Activated naive CD4-positive, alpha-beta T cell treated with anti-CD3 and anti-CD28 coated beads for 36 hours (primary cell): ENCODE measurements at regions not wholly inside any gene's neighbourhood (a gene's known extent, or its start where the extent isn't known, plus 50 kb on each side); places are given as distances from the start of the nearest gene placed in this dataset.
"Not testable (repeated sequence)": the region's sequence is repeated elsewhere in the genome, so short reads cannot be mapped to it uniquely, and the experiment has no call there.

Experiments
- CTCF ChIA-PET: fragments of 350-600 bp; sonication (Branson Sonifier 250); formaldehyde crosslinking; loops from one replicate; lab custom pipeline; 2021; ENCODE audit warnings: antibody characterized with exemption; lab: Charles Lee
- DNase-seq: peaks from one replicate; pipeline ENCODE4 v3.0.0-alpha.2; 2020
- H3K27ac Mint-ChIP-seq: one replicate; pipeline ENCODE4 v1.8.0; 2021; ENCODE audit warnings: mild to moderate bottlenecking, mixed read lengths
- H3K27me3 Mint-ChIP-seq: one replicate; pipeline ENCODE4 v1.8.0; 2021; ENCODE audit warnings: low read depth, mixed read lengths
- H3K36me3 Mint-ChIP-seq: one replicate; pipeline ENCODE4 v1.8.0; 2021; ENCODE audit warnings: low read depth, mixed read lengths
- H3K4me1 Mint-ChIP-seq: one replicate; pipeline ENCODE4 v1.8.0; 2021; ENCODE audit warnings: low read depth, mixed read lengths
- H3K4me3 Mint-ChIP-seq: one replicate; pipeline ENCODE4 v1.8.0; 2021; ENCODE audit warnings: mild to moderate bottlenecking, moderate library complexity, mixed read lengths
- H3K9me3 Mint-ChIP-seq: one replicate; pipeline ENCODE4 v1.8.0; 2021; ENCODE audit warnings: mixed read lengths
- intact Hi-C: fragments of 100-400 bp; cut with micrococcal nuclease; formaldehyde crosslinking; loops from one replicate; pipeline ENCODE4 v1.15.1; 2023

- H3K9me3 Mint-ChIP-seq, H3K4me3 Mint-ChIP-seq, DNase-seq, H3K36me3 Mint-ChIP-seq, H3K27ac Mint-ChIP-seq, H3K4me1 Mint-ChIP-seq, H3K27me3 Mint-ChIP-seq, intact Hi-C loops, CTCF ChIA-PET: not testable (repeated sequence)
Measured at GRCh38 chrX:84872160-84872771, 131.4 kb upstream of the APOOL start.

- Mint-ChIP-seq H3K4me1 (no peaks in the 10 kb centered on the region), H3K27ac (no peak overlapping the region), H3K4me3 (no peak overlapping the region), H3K9me3 (no peaks in the 10 kb centered on the region), H3K27me3 (no peaks in the 10 kb centered on the region), H3K36me3 (no peaks in the 10 kb centered on the region)
- intact Hi-C loops = no loop called here
- CTCF ChIA-PET = no interaction called here
- no peak for DNase-seq
Measured at GRCh38 chrX:84873176-84873575, 130.5 kb upstream of the APOOL start.

GRCh38 chrX:84876876-84877275 is 126.8 kb upstream of the APOOL start:
- Mint-ChIP-seq H3K27ac (no peak overlapping the region), H3K9me3 (no peaks in the 10 kb centered on the region), H3K36me3 (no peaks in the 10 kb centered on the region), H3K27me3 (no peaks in the 10 kb centered on the region), H3K4me1 (no peaks in the 10 kb centered on the region), H3K4me3 (no peak overlapping the region)
- intact Hi-C loops = no loop called here
- CTCF ChIA-PET = no interaction called here
- no peak for DNase-seq

GRCh38 chrX:84893897-84894296 is 109.8 kb upstream of the APOOL start:
- CTCF ChIA-PET = no interaction called here
- no peaks in the 10 kb centered on the region for H3K27me3 Mint-ChIP-seq
- H3K4me3 Mint-ChIP-seq = no peak overlapping the region
- intact Hi-C loops = no loop called here
- H3K9me3 Mint-ChIP-seq = no peaks in the 10 kb centered on the region
- no peaks in the 10 kb centered on the region for H3K4me1 Mint-ChIP-seq
- no peak for DNase-seq
- H3K36me3 Mint-ChIP-seq = no peaks in the 10 kb centered on the region
- no peak overlapping the region for H3K27ac Mint-ChIP-seq

GRCh38 chrX:84907324-84907968 is 96.2 kb upstream of the APOOL start:
- no peaks in the 10 kb centered on the region for H3K27me3 Mint-ChIP-seq
- no peaks in the 10 kb centered on the region for H3K4me1 Mint-ChIP-seq
- no peaks in the 10 kb centered on the region for H3K36me3 Mint-ChIP-seq
- CTCF ChIA-PET = no interaction called here
- no peak overlapping the region for H3K4me3 Mint-ChIP-seq
- intact Hi-C loops = no loop called here
- no peak overlapping the region for H3K27ac Mint-ChIP-seq
- H3K9me3 Mint-ChIP-seq = peaks cover under 1% of the 10 kb centered on the region
- DNase-seq = no peak

GRCh38 chrX:84909151-84909550 is 94.5 kb upstream of the APOOL start:
- no peak for DNase-seq
- Mint-ChIP-seq H3K36me3 (no peaks in the 10 kb centered on the region), H3K9me3 (no peaks in the 10 kb centered on the region), H3K27me3 (no peaks in the 10 kb centered on the region), H3K27ac (no peak overlapping the region), H3K4me3 (no peak overlapping the region), H3K4me1 (no peaks in the 10 kb centered on the region)
- intact Hi-C loops = no loop called here
- CTCF ChIA-PET = no interaction called here

GRCh38 chrX:84924624-84925023 is 79.1 kb upstream of the APOOL start:
- H3K36me3 Mint-ChIP-seq = no peaks in the 10 kb centered on the region
- H3K4me1 Mint-ChIP-seq = no peaks in the 10 kb centered on the region
- DNase-seq = no peak
- H3K9me3 Mint-ChIP-seq = peaks cover 3% of the 10 kb centered on the region
- no peaks in the 10 kb centered on the region for H3K27me3 Mint-ChIP-seq
- H3K27ac Mint-ChIP-seq = no peak overlapping the region
- CTCF ChIA-PET = no interaction called here
- intact Hi-C loops = no loop called here
- H3K4me3 Mint-ChIP-seq = no peak overlapping the region

- Mint-ChIP-seq H3K27ac (no peak overlapping the region), H3K27me3 (no peaks in the 10 kb centered on the region), H3K9me3 (no peaks in the 10 kb centered on the region), H3K4me1 (no peaks in the 10 kb centered on the region), H3K4me3 (no peak overlapping the region), H3K36me3 (no peaks in the 10 kb centered on the region)
- DNase-seq = no peak
- CTCF ChIA-PET = no interaction called here
- intact Hi-C loops = no loop called here
Measured at GRCh38 chrX:84932814-84933213, 70.9 kb upstream of the APOOL start.

GRCh38 chrX:84933956-84934556 is 69.6 kb upstream of the APOOL start:
- H3K4me3 Mint-ChIP-seq = no peak overlapping the region
- DNase-seq = no peak
- no peaks in the 10 kb centered on the region for H3K4me1 Mint-ChIP-seq
- H3K27me3 Mint-ChIP-seq = no peaks in the 10 kb centered on the region
- H3K9me3 Mint-ChIP-seq = no peaks in the 10 kb centered on the region
- H3K27ac Mint-ChIP-seq = no peak overlapping the region
- no peaks in the 10 kb centered on the region for H3K36me3 Mint-ChIP-seq
- intact Hi-C loops = no loop called here
- CTCF ChIA-PET = no interaction called here
